ENCODE measurements at regions not wholly inside any gene's neighbourhood (a gene's known extent, or its start where the extent isn't known, plus 50 kb on each side); places are given as distances from the start of the nearest gene placed in this dataset.

- no peak overlapping the region for H3K27ac Mint-ChIP-seq
- TF ChIP-seq CTCF (IDR thresholded peaks at IDR 0.05; ENCODE audit: unreplicated experiment in 3 of 3), result no peak
- no peaks in the 10 kb centered on the region for H3K36me3 Mint-ChIP-seq (ENCODE audit: low read depth)
- no peaks in the 10 kb centered on the region for H3K27me3 Mint-ChIP-seq (ENCODE audit: low read depth)
- H3K4me3 Mint-ChIP-seq, result no peak overlapping the region
- H3K4me1 Mint-ChIP-seq, result no peaks in the 10 kb centered on the region
- H3K9me3 Mint-ChIP-seq, result peaks cover 10% of the 10 kb centered on the region
Measured at GRCh38 chr14:71834284-71835204, 97.7 kb upstream of the RGS6 start.

- Mint-ChIP-seq H3K27me3 (ENCODE audit: low read depth) (no peaks in the 10 kb centered on the region), H3K4me1 (no peaks in the 10 kb centered on the region), H3K36me3 (ENCODE audit: low read depth) (no peaks in the 10 kb centered on the region)
Measured at GRCh38 chr14:71852181-71852580, 80.0 kb upstream of the RGS6 start.

GRCh38 chr14:71855399-71856036 is 76.7 kb upstream of the RGS6 start:
- peak; percentile 21 to 54 (median 34) for TF ChIP-seq CTCF (IDR thresholded peaks at IDR 0.05; ENCODE audit: unreplicated experiment in 3 of 3)
- H3K27me3 Mint-ChIP-seq (ENCODE audit: low read depth), result no peaks in the 10 kb centered on the region
- no peak overlapping the region for H3K27ac Mint-ChIP-seq
- H3K4me1 Mint-ChIP-seq, result no peaks in the 10 kb centered on the region
- no peaks in the 10 kb centered on the region for H3K36me3 Mint-ChIP-seq (ENCODE audit: low read depth)
- H3K9me3 Mint-ChIP-seq, result peaks cover 32% of the 10 kb centered on the region
- no peak overlapping the region for H3K4me3 Mint-ChIP-seq

More at GRCh38 chr14:71852181-71852580, 80.0 kb upstream of the RGS6 start:
- Mint-ChIP-seq H3K4me3 (no peak overlapping the region), H3K27ac (no peak overlapping the region), H3K9me3 (peaks cover 17% of the 10 kb centered on the region)
- no peak for TF ChIP-seq CTCF (IDR thresholded peaks at IDR 0.05; ENCODE audit: unreplicated experiment in 3 of 3)

- Mint-ChIP-seq H3K27ac (no peak overlapping the region), H3K4me1 (no peaks in the 10 kb centered on the region), H3K9me3 (peaks cover 38% of the 10 kb centered on the region), H3K4me3 (no peak overlapping the region), H3K27me3 (ENCODE audit: low read depth) (no peaks in the 10 kb centered on the region), H3K36me3 (ENCODE audit: low read depth) (no peaks in the 10 kb centered on the region)
- no peak for TF ChIP-seq CTCF (IDR thresholded peaks at IDR 0.05; ENCODE audit: unreplicated experiment in 3 of 3)
Measured at GRCh38 chr14:71856199-71856919, 75.9 kb upstream of the RGS6 start.

- Mint-ChIP-seq H3K36me3 (ENCODE audit: low read depth) (no peaks in the 10 kb centered on the region), H3K4me1 (no peaks in the 10 kb centered on the region), H3K27ac (no peak overlapping the region), H3K4me3 (no peak overlapping the region), H3K9me3 (peaks cover 28% of the 10 kb centered on the region), H3K27me3 (ENCODE audit: low read depth) (peaks cover 2% of the 10 kb centered on the region)
- TF ChIP-seq CTCF (IDR thresholded peaks at IDR 0.05; ENCODE audit: unreplicated experiment in 3 of 3), result no peak
Measured at GRCh38 chr14:71863049-71863448, 69.2 kb upstream of the RGS6 start.
